ENCODE measurements at regions not wholly inside any gene's neighbourhood (a gene's known extent, or its start where the extent isn't known, plus 50 kb on each side); places are given as distances from the start of the nearest gene placed in this dataset.
A peak's percentile ranks its signal among the peaks of the same experiment; 100 is the strongest.

- TF ChIP-seq POLR2H (tag; IDR thresholded peaks at IDR 0.05; ENCODE audit: low read depth), result peak; percentile 32; the same call in 1 of the 2 replicates
- TF ChIP-seq ZNF24 (IDR thresholded peaks at IDR 0.05), result no peak
- TF ChIP-seq MCM5 (IDR thresholded peaks at IDR 0.05; ENCODE audit: low read depth), result no peak
- TF ChIP-seq STAT5B (CRISPR knock-in tag; IDR thresholded peaks at IDR 0.05), result no peak
- no peak for TF ChIP-seq CCNT2 (IDR thresholded peaks at IDR 0.05; ENCODE audit: borderline replicate concordance, extremely low read depth, insufficient read length, low read depth, low read length)
- no peak for TF ChIP-seq E2F4 (CRISPR knock-in tag; IDR thresholded peaks at IDR 0.05; ENCODE audit: low read depth)
- 0 out of 2 replicates have a peak, but pooled peaks have one; percentile 42 for TF ChIP-seq MECOM (CRISPR knock-in tag; IDR thresholded peaks at IDR 0.05)
- no peak for TF ChIP-seq MAFF (IDR thresholded peaks at IDR 0.05; ENCODE audit: low read length)
- peak; percentile 82; the same call in 1 of the 2 replicates for TF ChIP-seq MBD1 (CRISPR knock-in tag; IDR thresholded peaks at IDR 0.05)
- peak; percentile 49; the same call in 1 of the 2 replicates for TF ChIP-seq KLF10 (CRISPR knock-in tag; IDR thresholded peaks at IDR 0.05)
- TF ChIP-seq STAT5A (IDR thresholded peaks at IDR 0.05; ENCODE audit: borderline replicate concordance, low read length), result 0 out of 2 replicates have a peak, but pooled peaks have one; percentile 13
- peak; percentile 63; the same call in 1 of the 2 replicates for TF ChIP-seq ZNF253 (CRISPR knock-in tag; conservative IDR thresholded peaks at IDR 0.05)
- no peak for TF ChIP-seq GMEB1 (CRISPR knock-in tag; IDR thresholded peaks at IDR 0.05)
- no peak for TF ChIP-seq TAL1 (IDR thresholded peaks at IDR 0.05)
- TF ChIP-seq SOX6 (IDR thresholded peaks at IDR 0.05), result no peak
- TF ChIP-seq RBM22 (IDR thresholded peaks at IDR 0.05; ENCODE audit: low read depth, low read length, poor library complexity, severe bottlenecking), result no peak
- no peak for TF ChIP-seq ILF3 (IDR thresholded peaks at IDR 0.05; ENCODE audit: borderline replicate concordance)
- 0 out of 2 replicates have a peak, but pooled peaks have one; percentile 30 for TF ChIP-seq GATAD2B (IDR thresholded peaks at IDR 0.05; ENCODE audit: borderline replicate concordance)
- no peak for TF ChIP-seq ATF4 (CRISPR knock-in tag; IDR thresholded peaks at IDR 0.05)
- no peak for TF ChIP-seq PYGO2 (tag; IDR thresholded peaks at IDR 0.05)
These were observed 50.0 kb upstream of the MIR17HG start (continued) for GRCh38 chr13:91297503-91297902.

Measured in K562 (cell line).